ENCODE measurements at regions not wholly inside any gene's neighbourhood (a gene's known extent, or its start where the extent isn't known, plus 50 kb on each side); places are given as distances from the start of the nearest gene placed in this dataset.

DNA sequence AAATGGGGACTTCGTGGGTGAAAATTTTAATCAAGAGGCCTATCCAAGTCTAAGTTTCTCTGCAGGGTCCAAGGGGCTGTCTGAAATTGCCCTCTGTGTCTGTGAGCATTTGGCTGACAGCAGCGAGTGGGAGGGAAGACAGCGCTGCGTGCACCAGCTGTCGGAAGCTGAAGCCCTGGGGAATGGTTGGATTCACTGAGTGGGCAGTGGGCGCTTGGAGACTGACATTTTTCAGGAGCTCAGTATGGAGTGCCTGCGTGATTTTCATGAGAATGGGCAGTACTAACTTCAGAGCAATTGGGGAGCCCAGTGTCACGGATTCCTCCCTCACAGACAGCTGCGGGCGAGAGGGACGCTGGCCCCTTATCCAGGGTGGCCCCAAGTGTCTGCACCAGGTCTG is 388.8 kb upstream of the B3GAT1 start:
- no CpG with 5 or more reads among the region's 11 CpGs for WGBS (ENCODE audit: extremely low coverage, insufficient read length, low lambda C conversion rate)
- Histone ChIP-seq H3K4me1 (ENCODE audit: insufficient read depth, low read length) (peaks cover 4% of the 10 kb centered on the region; the same call in 1 of the 2 replicates), H3K9ac (ENCODE audit: extremely low read depth, insufficient read length, low read length) (no peak overlapping the region), H4K5ac (ENCODE audit: insufficient read length, low read depth, low read length) (no peak overlapping the region), H3K27ac (ENCODE audit: insufficient read length, low read depth, low read length) (no peak overlapping the region), H3K14ac (ENCODE audit: insufficient read depth, low read length) (no peak overlapping the region), H3T11ph (ENCODE audit: low read length) (no peak overlapping the region), H3K4ac (ENCODE audit: low read depth, low read length) (no peak overlapping the region), H3K27me3 (ENCODE audit: insufficient read depth, low read length) (no peaks in the 10 kb centered on the region), H2BK5ac (ENCODE audit: insufficient read length, low read length) (no peak overlapping the region), H3K23me2 (ENCODE audit: insufficient read length, low read depth, low read length, poor library complexity, severe bottlenecking) (no peaks in the 10 kb centered on the region), H2AFZ (ENCODE audit: low read length) (no peak overlapping the region), H4K20me1 (ENCODE audit: control insufficient read depth, insufficient read depth, insufficient read length) (no peaks in the 10 kb centered on the region), H3K79me2 (ENCODE audit: insufficient read depth, low read length) (no peaks in the 10 kb centered on the region), H2BK12ac (ENCODE audit: insufficient read length, low read depth, low read length) (no peak overlapping the region), H3K79me1 (ENCODE audit: insufficient read depth, low read depth, low read length, poor library complexity, severe bottlenecking) (no peaks in the 10 kb centered on the region), H2BK120ac (ENCODE audit: low read depth, low read length, poor library complexity, severe bottlenecking) (no peak overlapping the region), H2AK5ac (ENCODE audit: insufficient read length, low read length) (no peak overlapping the region), H3K9me3 (ENCODE audit: control insufficient read depth, low read depth, low read length) (no peaks in the 10 kb centered on the region), H3K56ac (ENCODE audit: insufficient read length, low read depth, low read length) (no peak overlapping the region), H3K4me2 (ENCODE audit: insufficient read depth, insufficient read length, low read length) (no peak overlapping the region), H3K18ac (ENCODE audit: insufficient read length, low read depth, low read length) (no peak overlapping the region), H4K91ac (ENCODE audit: insufficient read length, low read depth, low read length) (no peak overlapping the region), H2BK20ac (ENCODE audit: low read depth, low read length, poor library complexity, severe bottlenecking) (no peak overlapping the region), H4K8ac (replicated peaks; ENCODE audit: insufficient read length, low read depth, low read length) (no peak overlapping the region), H3K23ac (ENCODE audit: insufficient read length, low read depth, low read length) (no peak overlapping the region), H2BK15ac (ENCODE audit: low read depth, low read length) (no peak overlapping the region)
- Mint-ChIP-seq H3K4me3 (no peak overlapping the region; a peak in 1 of 5 replicates), H3K9me3 (no peaks in the 10 kb centered on the region), H3K27me3 (ENCODE audit: low read depth) (peaks cover 28% of the 10 kb centered on the region), H3K4me1 (peaks cover 27 to 33% of the 10 kb centered on the region in 2 experiments), H3K27ac (no peak overlapping the region; a peak in 1 of 7 replicates), H3K36me3 (ENCODE audit: insufficient read depth in 1 of 3, low read depth in 3 of 3) (no peaks in the 10 kb centered on the region)
- DNase-seq = no peak
- TF ChIP-seq, protein P1, sequence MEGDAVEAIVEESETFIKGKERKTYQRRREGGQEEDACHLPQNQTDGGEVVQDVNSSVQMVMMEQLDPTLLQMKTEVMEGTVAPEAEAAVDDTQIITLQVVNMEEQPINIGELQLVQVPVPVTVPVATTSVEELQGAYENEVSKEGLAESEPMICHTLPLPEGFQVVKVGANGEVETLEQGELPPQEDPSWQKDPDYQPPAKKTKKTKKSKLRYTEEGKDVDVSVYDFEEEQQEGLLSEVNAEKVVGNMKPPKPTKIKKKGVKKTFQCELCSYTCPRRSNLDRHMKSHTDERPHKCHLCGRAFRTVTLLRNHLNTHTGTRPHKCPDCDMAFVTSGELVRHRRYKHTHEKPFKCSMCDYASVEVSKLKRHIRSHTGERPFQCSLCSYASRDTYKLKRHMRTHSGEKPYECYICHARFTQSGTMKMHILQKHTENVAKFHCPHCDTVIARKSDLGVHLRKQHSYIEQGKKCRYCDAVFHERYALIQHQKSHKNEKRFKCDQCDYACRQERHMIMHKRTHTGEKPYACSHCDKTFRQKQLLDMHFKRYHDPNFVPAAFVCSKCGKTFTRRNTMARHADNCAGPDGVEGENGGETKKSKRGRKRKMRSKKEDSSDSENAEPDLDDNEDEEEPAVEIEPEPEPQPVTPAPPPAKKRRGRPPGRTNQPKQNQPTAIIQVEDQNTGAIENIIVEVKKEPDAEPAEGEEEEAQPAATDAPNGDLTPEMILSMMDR (conservative IDR thresholded peaks at IDR 0.05) = no peak
